HEK293 (cell line): ENCODE measurements at regions not wholly inside any gene's neighbourhood (a gene's known extent, or its start where the extent isn't known, plus 50 kb on each side); places are given as distances from the start of the nearest gene placed in this dataset.

ENCODE experiments used
- ZNF132 ChIP-seq: fragments of 450-650 bp; formaldehyde crosslinking; IDR thresholded peaks from 2 replicates; pipeline ENCODE4 v1.5.1; 2017; ENCODE audit warnings: missing biosample characterization, missing genetic modification characterization, borderline replicate concordance
- ZNF214 ChIP-seq: fragments of 450-650 bp; formaldehyde crosslinking; IDR thresholded peaks from 2 replicates; pipeline ENCODE4 v1.5.1; 2017; ENCODE audit warnings: missing biosample characterization, mild to moderate bottlenecking, missing genetic modification characterization, borderline replicate concordance
- TF ChIP-seq, protein P1 (sequence below): fragments of 450-650 bp; formaldehyde crosslinking; IDR thresholded peaks from 2 replicates; pipeline ENCODE4 v1.5.1; 2016; ENCODE audit warnings: missing biosample characterization, missing genetic modification characterization

GRCh38 chr2:215657844-215658243 is 222.0 kb upstream of the FN1 start:
- no peak for TF ChIP-seq ZNF214
- no peak for TF ChIP-seq ZNF132 (tag by site-specific recombination)
- TF ChIP-seq, protein P1, sequence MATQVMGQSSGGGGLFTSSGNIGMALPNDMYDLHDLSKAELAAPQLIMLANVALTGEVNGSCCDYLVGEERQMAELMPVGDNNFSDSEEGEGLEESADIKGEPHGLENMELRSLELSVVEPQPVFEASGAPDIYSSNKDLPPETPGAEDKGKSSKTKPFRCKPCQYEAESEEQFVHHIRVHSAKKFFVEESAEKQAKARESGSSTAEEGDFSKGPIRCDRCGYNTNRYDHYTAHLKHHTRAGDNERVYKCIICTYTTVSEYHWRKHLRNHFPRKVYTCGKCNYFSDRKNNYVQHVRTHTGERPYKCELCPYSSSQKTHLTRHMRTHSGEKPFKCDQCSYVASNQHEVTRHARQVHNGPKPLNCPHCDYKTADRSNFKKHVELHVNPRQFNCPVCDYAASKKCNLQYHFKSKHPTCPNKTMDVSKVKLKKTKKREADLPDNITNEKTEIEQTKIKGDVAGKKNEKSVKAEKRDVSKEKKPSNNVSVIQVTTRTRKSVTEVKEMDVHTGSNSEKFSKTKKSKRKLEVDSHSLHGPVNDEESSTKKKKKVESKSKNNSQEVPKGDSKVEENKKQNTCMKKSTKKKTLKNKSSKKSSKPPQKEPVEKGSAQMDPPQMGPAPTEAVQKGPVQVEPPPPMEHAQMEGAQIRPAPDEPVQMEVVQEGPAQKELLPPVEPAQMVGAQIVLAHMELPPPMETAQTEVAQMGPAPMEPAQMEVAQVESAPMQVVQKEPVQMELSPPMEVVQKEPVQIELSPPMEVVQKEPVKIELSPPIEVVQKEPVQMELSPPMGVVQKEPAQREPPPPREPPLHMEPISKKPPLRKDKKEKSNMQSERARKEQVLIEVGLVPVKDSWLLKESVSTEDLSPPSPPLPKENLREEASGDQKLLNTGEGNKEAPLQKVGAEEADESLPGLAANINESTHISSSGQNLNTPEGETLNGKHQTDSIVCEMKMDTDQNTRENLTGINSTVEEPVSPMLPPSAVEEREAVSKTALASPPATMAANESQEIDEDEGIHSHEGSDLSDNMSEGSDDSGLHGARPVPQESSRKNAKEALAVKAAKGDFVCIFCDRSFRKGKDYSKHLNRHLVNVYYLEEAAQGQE = no peak
